Epithelial cell of proximal tubule (primary cell): ENCODE measurements at regions not wholly inside any gene's neighbourhood (a gene's known extent, or its start where the extent isn't known, plus 50 kb on each side); places are given as distances from the start of the nearest gene placed in this dataset.

Experiments
- DNase-seq: peaks from one replicate; pipeline ENCODE4 v3.0.0-alpha.2; 2011; ENCODE audit warnings: low read depth
- H3K4me3 ChIP-seq: 2 replicates; pipeline ENCODE4 v1.5.1; 2011; ENCODE audit warnings: low read depth, mild to moderate bottlenecking, low read length
- CTCF ChIP-seq: conservative IDR thresholded peaks from 2 replicates; pipeline ENCODE4 v1.5.1; 2012; ENCODE audit warnings: low read depth, mild to moderate bottlenecking, low read length

GRCh38 chr21:17976139-17976538 is 157.0 kb upstream of the C21orf91 start:
- H3K4me3 ChIP-seq: no peak overlapping the region
- no peak for TF ChIP-seq CTCF
- DNase-seq: no peak

DNA sequence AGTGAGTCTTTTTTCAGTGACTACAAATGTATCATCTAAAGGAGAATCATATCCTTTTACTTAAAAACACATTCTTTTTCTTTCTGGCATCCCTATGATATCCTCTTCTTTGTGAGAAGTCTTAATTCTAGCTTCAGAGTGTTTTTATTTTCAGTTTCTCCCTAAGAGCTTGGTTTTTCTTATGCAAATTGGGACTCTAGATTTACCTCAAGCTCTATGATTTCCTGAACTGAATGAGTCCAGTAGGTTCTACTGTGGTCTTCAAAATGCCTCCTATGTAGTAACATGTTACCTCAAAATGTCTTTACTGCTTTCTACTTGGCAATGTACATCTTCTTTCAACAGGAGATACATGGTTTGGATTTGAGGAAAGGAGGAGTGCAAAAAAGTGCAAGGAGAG is 148.2 kb upstream of the C21orf91 start:
- H3K4me3 ChIP-seq: no peak overlapping the region
- no peak for DNase-seq
- TF ChIP-seq CTCF: no peak

DNA sequence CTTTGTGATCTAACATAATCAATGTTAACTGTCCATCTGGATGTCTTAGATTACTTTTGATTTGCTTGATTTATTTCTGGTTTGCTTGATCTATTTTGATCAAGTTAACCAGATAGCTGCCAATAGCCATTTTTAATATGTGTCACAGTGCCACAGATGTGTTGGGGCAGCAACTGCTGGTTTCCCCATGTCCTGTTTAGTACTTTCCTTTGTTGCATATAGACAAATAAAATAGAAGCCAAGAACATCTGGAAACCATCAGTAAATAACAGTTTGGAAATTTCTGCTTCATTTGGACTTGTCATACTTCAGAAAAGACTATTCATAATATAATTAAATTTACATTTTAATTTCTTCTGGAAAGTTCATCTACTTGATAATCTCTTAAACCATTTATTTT is 145.6 kb upstream of the C21orf91 start:
- TF ChIP-seq CTCF: no peak
- H3K4me3 ChIP-seq: no peak overlapping the region
- DNase-seq: no peak

DNA sequence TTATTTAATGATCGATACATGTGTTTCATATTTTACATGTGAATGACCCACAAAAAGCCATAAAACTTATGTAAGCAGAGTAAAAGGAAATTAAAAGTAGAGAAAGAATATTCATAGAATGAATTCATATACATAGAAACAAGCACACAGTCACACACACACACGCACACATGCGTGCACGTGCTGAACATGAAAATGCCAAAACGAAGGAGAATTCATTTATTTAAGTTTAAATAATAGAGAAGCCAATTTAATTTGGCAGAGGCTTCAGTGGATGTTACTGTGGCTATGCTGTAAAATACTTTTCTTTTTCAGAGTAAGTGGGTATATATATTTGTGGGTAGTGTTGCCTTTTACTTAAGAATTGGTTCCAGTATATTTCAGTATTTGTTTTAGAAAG is 145.0 kb upstream of the C21orf91 start:
- DNase-seq: no peak
- no peak overlapping the region for H3K4me3 ChIP-seq
- TF ChIP-seq CTCF: no peak

GRCh38 chr21:17950591-17950990 is 131.4 kb upstream of the C21orf91 start:
- TF ChIP-seq CTCF: no peak
- no peak overlapping the region for H3K4me3 ChIP-seq
- DNase-seq: no peak

DNA sequence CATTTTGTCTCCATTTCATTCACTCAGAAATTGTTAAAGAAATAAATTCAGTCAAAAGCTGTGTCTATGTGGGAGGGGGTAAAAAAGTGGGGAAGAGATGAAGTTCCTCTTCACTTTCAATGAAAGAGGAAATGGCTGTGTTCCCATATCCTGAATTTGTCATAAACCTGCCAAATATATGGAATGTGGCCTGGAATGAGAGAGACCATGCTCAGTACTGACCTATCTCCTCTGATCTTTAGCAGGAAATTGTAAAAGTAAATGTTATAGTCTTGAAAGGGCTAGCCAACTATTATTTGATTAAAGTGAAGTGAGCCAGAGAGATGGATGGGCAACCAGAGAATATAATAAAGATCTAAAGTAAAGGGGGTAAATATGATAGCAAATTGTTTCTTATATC is 130.3 kb upstream of the C21orf91 start:
- no peak overlapping the region for H3K4me3 ChIP-seq
- TF ChIP-seq CTCF: no peak
- no peak for DNase-seq

DNA sequence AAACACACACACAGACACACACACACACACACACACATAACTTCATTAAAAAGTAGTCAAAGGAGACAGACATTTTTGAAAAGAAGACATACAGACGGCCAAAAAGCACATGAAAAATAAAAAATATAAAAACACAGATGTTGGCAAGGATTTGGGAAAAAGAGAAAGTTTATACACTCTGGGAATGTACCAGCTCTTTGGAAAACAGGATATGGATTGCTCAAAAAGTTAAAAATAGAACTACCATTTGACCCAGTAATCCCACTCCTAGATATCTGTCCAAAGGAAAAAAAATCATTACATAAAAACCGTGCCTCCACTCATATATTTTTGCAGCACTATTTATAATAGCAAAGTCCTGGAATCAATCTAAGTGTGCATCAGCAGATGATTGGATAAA is 128.4 kb upstream of the C21orf91 start:
- TF ChIP-seq CTCF: no peak
- no peak overlapping the region for H3K4me3 ChIP-seq
- DNase-seq: no peak
